ENCODE measurements at regions not wholly inside any gene's neighbourhood (a gene's known extent, or its start where the extent isn't known, plus 50 kb on each side); places are given as distances from the start of the nearest gene placed in this dataset.

DNA sequence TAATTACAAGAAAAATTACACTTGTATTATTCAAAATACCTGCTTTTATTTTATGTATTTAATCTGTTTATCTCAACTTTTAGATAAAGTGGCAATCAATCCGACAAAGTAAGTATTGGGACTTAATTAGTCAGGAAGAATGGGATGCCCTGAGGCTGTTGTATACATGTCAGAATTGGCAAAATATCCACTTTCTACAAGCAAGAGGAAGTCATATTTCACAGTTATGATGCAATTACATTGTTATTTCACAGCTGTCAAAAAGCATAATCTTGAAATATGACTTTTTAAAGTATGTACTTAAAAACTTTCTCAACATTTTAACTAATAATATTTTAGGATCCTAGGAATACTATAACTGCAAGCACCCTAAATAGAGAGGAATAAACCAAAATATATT is 357.1 kb upstream of the MGAT4C start:
- H3K4me3 ChIP-seq: no peak overlapping the region
- 36 to 59% methylated on average over 1 of the region's 1 CpG for WGBS, 2 donors
- no peak for ATAC-seq (ENCODE audit: low FRiP score in 2 of 2)
- H3K9me3 ChIP-seq: no peaks in the 10 kb centered on the region
- no peak for DNase-seq
- H3K27me3 ChIP-seq: no peaks in the 10 kb centered on the region
- H3K4me1 ChIP-seq: no peaks in the 10 kb centered on the region
- no peaks in the 10 kb centered on the region for H3K36me3 ChIP-seq
- H3K27ac ChIP-seq: no peak overlapping the region
- TF ChIP-seq POLR2AphosphoS5 (IDR thresholded peaks at IDR 0.05) (no peak), EP300 (IDR thresholded peaks at IDR 0.05) (no peak), POLR2A (IDR thresholded peaks at IDR 0.05) (no peak)
- TF ChIP-seq, protein P1, sequence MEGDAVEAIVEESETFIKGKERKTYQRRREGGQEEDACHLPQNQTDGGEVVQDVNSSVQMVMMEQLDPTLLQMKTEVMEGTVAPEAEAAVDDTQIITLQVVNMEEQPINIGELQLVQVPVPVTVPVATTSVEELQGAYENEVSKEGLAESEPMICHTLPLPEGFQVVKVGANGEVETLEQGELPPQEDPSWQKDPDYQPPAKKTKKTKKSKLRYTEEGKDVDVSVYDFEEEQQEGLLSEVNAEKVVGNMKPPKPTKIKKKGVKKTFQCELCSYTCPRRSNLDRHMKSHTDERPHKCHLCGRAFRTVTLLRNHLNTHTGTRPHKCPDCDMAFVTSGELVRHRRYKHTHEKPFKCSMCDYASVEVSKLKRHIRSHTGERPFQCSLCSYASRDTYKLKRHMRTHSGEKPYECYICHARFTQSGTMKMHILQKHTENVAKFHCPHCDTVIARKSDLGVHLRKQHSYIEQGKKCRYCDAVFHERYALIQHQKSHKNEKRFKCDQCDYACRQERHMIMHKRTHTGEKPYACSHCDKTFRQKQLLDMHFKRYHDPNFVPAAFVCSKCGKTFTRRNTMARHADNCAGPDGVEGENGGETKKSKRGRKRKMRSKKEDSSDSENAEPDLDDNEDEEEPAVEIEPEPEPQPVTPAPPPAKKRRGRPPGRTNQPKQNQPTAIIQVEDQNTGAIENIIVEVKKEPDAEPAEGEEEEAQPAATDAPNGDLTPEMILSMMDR (IDR thresholded peaks at IDR 0.05): no peak

DNA sequence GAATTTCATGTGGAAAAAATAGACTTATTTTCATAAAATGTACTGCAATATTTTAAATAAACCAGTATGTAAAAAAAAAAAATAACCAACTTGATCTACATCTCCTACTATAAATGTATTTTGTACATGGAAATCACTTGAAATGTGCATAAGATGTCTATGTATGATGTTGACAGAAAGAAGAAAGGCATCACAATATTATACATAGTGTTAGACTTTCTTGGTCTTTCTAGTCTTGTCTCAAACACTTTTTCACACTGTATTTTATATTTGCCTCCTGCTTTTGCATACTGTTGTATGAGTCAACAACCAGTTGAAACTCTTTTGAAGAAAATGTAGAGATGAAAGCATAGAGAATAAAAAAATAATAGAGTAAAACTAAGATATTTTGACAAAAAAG is 352.4 kb upstream of the MGAT4C start:
- Histone ChIP-seq H3K27me3 (no peaks in the 10 kb centered on the region), H3K9me3 (no peaks in the 10 kb centered on the region), H3K27ac (no peak overlapping the region), H3K4me3 (no peak overlapping the region), H3K36me3 (no peaks in the 10 kb centered on the region), H3K4me1 (no peaks in the 10 kb centered on the region)
- DNase-seq: no peak
- TF ChIP-seq POLR2A (IDR thresholded peaks at IDR 0.05) (no peak), EP300 (IDR thresholded peaks at IDR 0.05) (no peak), POLR2AphosphoS5 (IDR thresholded peaks at IDR 0.05) (no peak)
- TF ChIP-seq, protein P1 (IDR thresholded peaks at IDR 0.05): no peak
- ATAC-seq (ENCODE audit: low FRiP score in 2 of 2): no peak

DNA sequence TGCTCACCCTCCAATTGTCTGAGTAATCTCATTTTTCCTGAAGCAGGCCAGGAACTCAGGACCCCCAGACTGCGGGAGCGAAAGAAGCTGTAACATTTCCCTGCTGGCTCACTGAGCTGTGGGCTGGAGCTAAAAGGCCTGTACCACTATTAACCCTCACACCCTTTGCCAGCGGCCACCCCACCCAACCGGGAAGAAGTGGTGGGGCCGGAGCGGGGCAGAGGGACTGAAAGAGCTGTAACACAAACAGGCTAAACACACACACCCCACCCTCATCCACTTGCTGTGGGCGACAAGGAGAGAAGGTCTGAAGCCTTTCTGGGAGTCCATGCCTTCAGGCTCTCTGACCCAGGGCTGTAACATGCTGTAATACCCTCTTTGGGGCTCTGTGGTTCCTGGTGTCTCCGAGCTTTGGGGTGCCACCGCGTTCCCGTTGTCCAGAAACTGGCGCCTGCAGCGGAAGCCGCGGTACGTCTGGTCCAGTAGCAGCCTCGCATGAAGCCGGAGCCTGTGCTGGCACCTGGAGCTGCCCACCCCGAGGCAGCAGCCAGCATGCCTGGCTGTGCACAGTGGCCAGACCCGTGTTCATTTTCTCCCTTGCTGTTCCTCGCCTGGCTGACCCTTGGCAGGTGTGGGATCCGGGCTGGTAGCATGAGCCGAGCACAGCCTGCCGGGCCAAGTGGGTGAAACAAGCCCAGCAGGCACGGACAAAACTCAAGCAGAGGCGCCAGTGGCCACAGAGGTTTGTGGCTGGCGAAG is 345.5 kb upstream of the MGAT4C start:
- WGBS, 2 donors: 89 to 95% methylated on average over 6 to 27 of the region's 27 CpGs
- Histone ChIP-seq H3K27ac (no peak overlapping the region), H3K36me3 (no peaks in the 10 kb centered on the region), H3K4me1 (no peaks in the 10 kb centered on the region), H3K4me3 (no peak overlapping the region), H3K27me3 (no peaks in the 10 kb centered on the region), H3K9me3 (no peaks in the 10 kb centered on the region)
- DNase-seq (peak in 1 of 2 donors; percentile 51), ATAC-seq (ENCODE audit: low FRiP score in 2 of 2) (peak; percentile 19 to 22)
- TF ChIP-seq EP300 (IDR thresholded peaks at IDR 0.05) (no peak), POLR2AphosphoS5 (IDR thresholded peaks at IDR 0.05) (no peak), POLR2A (IDR thresholded peaks at IDR 0.05) (no peak)
- TF ChIP-seq, protein P1 (IDR thresholded peaks at IDR 0.05): no peak

DNA sequence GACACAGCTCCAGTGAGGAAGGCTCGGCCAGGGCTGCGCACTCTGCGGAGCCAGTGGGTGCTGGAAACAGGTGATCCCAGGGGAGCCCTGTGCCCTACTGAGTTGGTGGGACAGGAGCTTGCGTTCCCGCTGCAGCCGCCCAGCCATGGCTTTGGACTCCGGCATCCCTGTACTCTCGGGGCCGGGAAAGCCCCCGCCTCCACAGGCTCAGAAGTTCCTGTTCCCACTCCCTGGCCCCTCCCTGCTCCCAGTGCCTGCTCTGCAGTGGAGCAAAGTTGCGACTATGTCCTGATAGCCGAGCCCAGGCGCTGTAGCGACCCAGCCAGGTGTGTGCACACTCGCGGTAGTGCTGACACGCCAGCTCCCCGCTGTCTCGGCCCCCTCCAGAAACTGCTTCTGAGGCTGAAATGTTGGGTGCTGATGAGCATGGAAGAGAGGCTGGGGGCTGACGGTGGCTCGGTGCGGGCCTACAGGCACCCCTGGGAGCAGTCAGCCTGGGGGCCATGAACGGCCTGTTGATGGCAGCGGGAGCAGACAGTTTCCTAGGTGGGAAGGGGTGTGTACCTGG is 344.6 kb upstream of the MGAT4C start:
- DNase-seq: peak; percentile 20 to 69
- no peaks in the 10 kb centered on the region for H3K9me3 ChIP-seq
- ATAC-seq (ENCODE audit: low FRiP score in 2 of 2): peak; percentile 35 to 51
- no peaks in the 10 kb centered on the region for H3K27me3 ChIP-seq
- H3K4me3 ChIP-seq: no peak overlapping the region
- no peak overlapping the region for H3K27ac ChIP-seq
- 95 to 97% methylated on average over 7 to 21 of the region's 24 CpGs for WGBS, 2 donors
- H3K36me3 ChIP-seq: no peaks in the 10 kb centered on the region
- TF ChIP-seq EP300 (IDR thresholded peaks at IDR 0.05) (no peak), POLR2A (IDR thresholded peaks at IDR 0.05) (no peak), POLR2AphosphoS5 (IDR thresholded peaks at IDR 0.05) (no peak)
- TF ChIP-seq, protein P1 (IDR thresholded peaks at IDR 0.05): no peak
- no peaks in the 10 kb centered on the region for H3K4me1 ChIP-seq

DNA sequence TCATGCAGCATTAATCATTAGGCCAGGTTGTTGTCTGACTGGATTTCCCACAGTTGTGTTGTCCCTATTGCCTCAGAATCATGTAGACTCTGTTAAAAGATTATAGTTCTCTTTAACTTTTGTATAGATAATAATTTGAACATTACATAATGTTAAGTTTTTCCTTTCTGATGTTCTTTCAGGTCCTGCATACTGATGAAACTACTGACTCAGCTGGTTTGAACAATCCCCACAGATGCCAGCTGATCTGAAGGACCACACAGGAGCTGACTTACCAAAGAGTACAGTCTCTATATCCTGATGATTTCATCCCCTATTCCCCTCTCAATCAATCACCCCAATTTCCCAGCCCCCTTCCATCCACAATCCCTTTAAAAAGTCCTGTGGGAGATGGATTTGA is 341.2 kb upstream of the MGAT4C start:
- ATAC-seq (ENCODE audit: low FRiP score in 2 of 2) (no peak), DNase-seq (no peak)
- H3K27ac ChIP-seq: no peak overlapping the region
- no peaks in the 10 kb centered on the region for H3K4me1 ChIP-seq
- no peaks in the 10 kb centered on the region for H3K27me3 ChIP-seq
- no peak for TF ChIP-seq EP300 (IDR thresholded peaks at IDR 0.05)
- TF ChIP-seq POLR2A (IDR thresholded peaks at IDR 0.05): no peak
- TF ChIP-seq, protein P1 (IDR thresholded peaks at IDR 0.05): no peak
- no peak for TF ChIP-seq POLR2AphosphoS5 (IDR thresholded peaks at IDR 0.05)
- H3K9me3 ChIP-seq: no peaks in the 10 kb centered on the region
- no peak overlapping the region for H3K4me3 ChIP-seq
- H3K36me3 ChIP-seq: no peaks in the 10 kb centered on the region

Measured in upper lobe of left lung (tissue), 6 donors.